Suprapubic skin (tissue), 3 donors: ENCODE measurements at regions not wholly inside any gene's neighbourhood (a gene's known extent, or its start where the extent isn't known, plus 50 kb on each side); places are given as distances from the start of the nearest gene placed in this dataset.
"Not testable (repeated sequence)": the region's sequence is repeated elsewhere in the genome, so short reads cannot be mapped to it uniquely, and the experiment has no call there.

ENCODE experiments used
- CTCF ChIP-seq, 2 donors: fragments of 200-600 bp in 1 of 2; fragments of 450-650 bp in 1 of 2; sonication (generic) in 1 of 2; IDR thresholded peaks; one replicate each; pipeline ENCODE4 v1.5.1; 2016 to 2019; ENCODE audit warnings: antibody characterized with exemption in 2 of 2, mild to moderate bottlenecking in 1 of 2, moderate library complexity in 1 of 2
- POLR2A ChIP-seq, 2 donors: fragments of 450-650 bp; IDR thresholded peaks; one replicate each; pipeline ENCODE4 v1.6.1; 2017; ENCODE audit warnings: antibody characterized with exemption in 2 of 2, mild to moderate bottlenecking in 2 of 2, moderate library complexity in 2 of 2

DNA sequence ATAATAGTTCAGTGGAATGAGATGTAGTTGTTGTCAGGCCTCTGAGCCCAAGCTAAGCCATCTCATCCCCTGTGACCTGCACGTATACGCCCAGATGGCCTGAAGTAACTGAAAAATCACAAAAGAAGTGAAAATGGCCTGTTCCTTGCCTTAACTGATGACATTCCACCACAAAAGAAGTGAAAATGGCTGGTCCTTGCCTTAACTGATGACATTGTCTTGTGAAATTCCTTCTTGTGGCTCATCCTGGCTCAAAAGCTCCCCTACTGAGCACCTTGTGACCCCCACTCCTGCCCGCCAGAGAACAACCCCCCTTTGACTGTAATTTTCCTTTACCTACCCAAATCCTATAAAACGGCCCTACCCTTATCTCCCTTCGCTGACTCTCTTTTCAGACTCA, 361.4 kb upstream of the ARRDC3 start:
- TF ChIP-seq POLR2A, CTCF (IDR thresholded peaks at IDR 0.05): not testable (repeated sequence)
